GM12878 (cell line): ENCODE measurements at regions not wholly inside any gene's neighbourhood (a gene's known extent, or its start where the extent isn't known, plus 50 kb on each side); places are given as distances from the start of the nearest gene placed in this dataset.

Experiments used
- ATAC-seq: fragments of 200-7000 bp; cut with Tn5 transposase; 3 replicates; pipeline ENCODE4 v1.9.1; 2020; ENCODE audit warnings: mild to moderate bottlenecking, moderate library complexity
- BruUV-seq: library from RNA; stranded (reverse); fragments of 400-500 nt; replicated peaks from 2 replicates; lab custom pipeline; 2021; lab: Mats Ljungman, UMichigan
- CTCF ChIA-PET: fragments of 300-600 bp; sonication (Branson Sonifier 250); formaldehyde crosslinking; extraction: SDS; loops from one replicate; lab custom pipeline; 2021; ENCODE audit warnings: inconsistent platforms; lab: Yijun Ruan, JAX
- POLR2A ChIA-PET: fragments of 350-600 bp; formaldehyde crosslinking; extraction: SDS; loops from one replicate; lab custom pipeline; 2021; ENCODE audit warnings: inconsistent platforms; lab: Charles Lee
- RAD21 ChIA-PET: fragments of 300-600 bp; sonication (Branson Sonifier 250); formaldehyde crosslinking; loops from one replicate; lab custom pipeline; 2023; ENCODE audit warnings: antibody characterized with exemption; ENCODE audit not compliant: unreplicated experiment; lab: Charles Lee
- SMC1A ChIA-PET: fragments of 300-600 bp; sonication (Branson Sonifier 250); formaldehyde crosslinking; loops from one replicate; lab custom pipeline; 2023; ENCODE audit not compliant: unreplicated experiment, uncharacterized antibody; lab: Charles Lee
- DNase-seq: peaks from one replicate; pipeline ENCODE4 v3.0.0-alpha.2; 2011; ENCODE audit warnings: low read depth, low spot score
- FAIRE-seq: peaks from 3 replicates; lab custom pipeline; 2011; peaks lifted over from hg19 to GRCh38; lab: Jason Lieb, UNC
- H2AFZ ChIP-seq: 2 replicates; pipeline ENCODE4 v1.6.0; 2011; ENCODE audit warnings: low read depth, low read length, control low read depth; ENCODE audit not compliant: control insufficient read depth
- H3K27ac ChIP-seq: 2 replicates; pipeline ENCODE4 v1.5.1; 2011; ENCODE audit warnings: control low read depth; ENCODE audit not compliant: control insufficient read depth, insufficient read depth
- H3K27me3 ChIP-seq, 2 experiments: replicated peaks in 1 of 2; 2 replicates each; pipeline versions ENCODE4 v1.6.0 to v1.6.1; 2011; ENCODE audit warnings: low read length in 1 of 2; ENCODE audit not compliant: control insufficient read depth in 2 of 2, insufficient read depth in 2 of 2
- H3K36me3 ChIP-seq, 2 experiments: 2 replicates each; pipeline ENCODE4 v1.5.1; 2011; ENCODE audit warnings: low read length in 1 of 2; ENCODE audit not compliant: control insufficient read depth in 2 of 2, insufficient read depth in 2 of 2
- H3K4me1 ChIP-seq: 2 replicates; pipeline ENCODE4 v1.6.1; 2011; ENCODE audit warnings: mild to moderate bottlenecking, low read length, moderate library complexity, mixed read lengths; ENCODE audit not compliant: control insufficient read depth, insufficient read depth
- H3K4me2 ChIP-seq: 2 replicates; pipeline ENCODE4 v1.6.0; 2011; ENCODE audit warnings: control low read depth; ENCODE audit not compliant: control insufficient read depth, insufficient read depth
- H3K4me3 ChIP-seq: fragments of 200-600 bp; sonication (generic); 2 replicates; pipeline ENCODE4 v1.5.1; 2016
- H3K79me2 ChIP-seq: 2 replicates; pipeline ENCODE4 v1.6.0; 2011; ENCODE audit warnings: low read length; ENCODE audit not compliant: control insufficient read depth, insufficient read depth
- H3K9ac ChIP-seq: 2 replicates; pipeline ENCODE4 v1.8.0; 2011; ENCODE audit warnings: low read length, control low read depth, mixed read lengths; ENCODE audit not compliant: control insufficient read depth, insufficient read depth
- H3K9me3 ChIP-seq: replicated peaks from 3 replicates; pipeline ENCODE4 v1.5.1; 2011; ENCODE audit warnings: mild to moderate bottlenecking, low read length; ENCODE audit not compliant: control insufficient read depth, insufficient read depth
- H4K20me1 ChIP-seq: 2 replicates; pipeline ENCODE4 v1.6.0; 2011; ENCODE audit not compliant: control insufficient read depth, insufficient read depth
- ASH2L ChIP-seq: fragments of 300-600, 200-600 bp; sonication (generic); IDR thresholded peaks from 2 replicates; pipeline ENCODE4 v1.6.1; 2017; ENCODE audit warnings: low read depth, mild to moderate bottlenecking, borderline replicate concordance
- E2F4 ChIP-seq: IDR thresholded peaks from 2 replicates; pipeline ENCODE4 v1.6.1; 2012; ENCODE audit warnings: low read depth, low read length, improper control_type of control experiment
- EGR1 ChIP-seq, 2 experiments: IDR thresholded peaks; 1 replicate in 1 of 2; 2 replicates in 1 of 2; pipeline ENCODE4 v1.6.1; 2011 to 2012; ENCODE audit warnings: low read depth in 2 of 2, low read length in 2 of 2, borderline replicate concordance in 1 of 2, mild to moderate bottlenecking in 1 of 2, moderate library complexity in 1 of 2
- FOXK2 ChIP-seq: fragments of 450-650 bp; IDR thresholded peaks from 2 replicates; pipeline ENCODE4 v1.6.1; 2017; ENCODE audit warnings: mild to moderate bottlenecking, moderate library complexity
- FOXM1 ChIP-seq: IDR thresholded peaks from 2 replicates; pipeline ENCODE4 v1.6.1; 2012; ENCODE audit warnings: low read depth, mild to moderate bottlenecking, inconsistent platforms, low read length, moderate library complexity
- IKZF2 ChIP-seq, 2 experiments: fragments of 450-650 bp; IDR thresholded peaks; 2 replicates each; pipeline ENCODE4 v1.6.1; 2017; ENCODE audit warnings: mild to moderate bottlenecking in 2 of 2, moderate library complexity in 2 of 2
- NBN ChIP-seq: fragments of 450-650 bp; IDR thresholded peaks from 2 replicates; pipeline ENCODE4 v1.6.1; 2016
- SMC3 ChIP-seq: IDR thresholded peaks from 2 replicates; pipeline ENCODE4 v1.6.1; 2011; ENCODE audit warnings: low read length, improper control_type of control experiment, borderline replicate concordance
- SPI1 ChIP-seq: IDR thresholded peaks from 2 replicates; pipeline ENCODE4 v1.6.1; 2011; ENCODE audit warnings: low read depth, mild to moderate bottlenecking, low read length, moderate library complexity, borderline replicate concordance; ENCODE audit not compliant: insufficient read depth
- SRF ChIP-seq, 2 experiments: IDR thresholded peaks; 2 replicates each; pipeline ENCODE4 v1.6.1; 2011; ENCODE audit warnings: low read depth in 2 of 2, low read length in 2 of 2, mild to moderate bottlenecking in 1 of 2, moderate library complexity in 1 of 2
- STAT3 ChIP-seq: IDR thresholded peaks from 2 replicates; pipeline ENCODE4 v1.6.1; 2011; ENCODE audit warnings: low read depth, low read length, improper control_type of control experiment
- ZNF274 ChIP-seq: IDR thresholded peaks from one replicate; pipeline ENCODE4 v1.8.0; 2011; ENCODE audit not compliant: insufficient read length, insufficient read depth
- WGBS: methylation state at CpG from one replicate; pipeline ENCODE4 v1.1.6; 2016; ENCODE audit warnings: low lambda C conversion rate; ENCODE audit not compliant: insufficient replicate concordance, insufficient coverage; ENCODE audit errors: missing lambda C conversion rate; 5-methylcytosine and 5-hydroxymethylcytosine counted together
- in situ Hi-C: fragments of 300-500 bp; cut with MboI; formaldehyde crosslinking; loops from 9 replicates; pipeline ENCODE4 v1.14.3; 2018; ENCODE audit warnings: mixed read lengths
- intact Hi-C: fragments of 100-400 bp; cut with micrococcal nuclease; formaldehyde crosslinking; loops from one replicate; pipeline ENCODE4 v1.14.2; 2022; ENCODE audit not compliant: unreplicated experiment
- TF ChIP-seq, protein P1 (sequence below): fragments of 450-650 bp; IDR thresholded peaks from 2 replicates; pipeline ENCODE4 v1.6.1; 2016; ENCODE audit warnings: mild to moderate bottlenecking

DNA sequence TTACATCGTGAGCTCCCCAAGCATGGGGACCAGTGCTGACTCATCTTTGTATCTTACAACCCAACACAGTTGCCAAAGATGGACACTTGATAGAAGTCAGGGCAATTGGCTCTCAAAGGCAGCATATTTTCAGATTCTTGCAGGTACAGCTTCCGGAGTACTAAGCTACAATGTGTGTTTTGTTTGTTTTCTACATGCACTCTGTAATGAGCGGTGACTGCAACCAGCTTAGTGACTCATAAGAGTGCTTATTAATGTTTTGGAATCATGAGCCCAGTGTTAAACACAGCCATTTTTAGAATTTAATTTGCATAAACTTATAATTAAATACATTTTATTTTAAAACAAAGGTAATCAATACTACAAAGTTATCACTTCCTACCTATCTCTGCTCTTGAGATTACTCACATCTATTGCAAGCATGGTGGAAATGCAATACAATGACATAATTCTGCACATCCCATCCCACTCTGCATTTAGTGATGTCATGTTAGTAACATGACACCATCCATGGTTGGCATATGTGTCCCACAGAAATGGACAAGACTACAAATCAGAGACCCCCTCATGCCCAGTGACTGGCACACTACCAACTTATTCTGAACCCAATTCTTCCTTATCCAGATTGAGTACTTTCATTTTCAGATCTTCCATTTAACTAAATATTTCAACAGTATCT lies 399.8 kb upstream of the ST6GAL2 start (continued):
- no peak for TF ChIP-seq SMC3

- CTCF ChIA-PET = no interaction called here
- intact Hi-C loops = no loop called here
- no peaks in the 10 kb centered on the region for H3K36me3 ChIP-seq
Observed at GRCh38 chr2:107290041-107290440, 404.1 kb upstream of the ST6GAL2 start.

More at GRCh38 chr2:107290041-107290440, 404.1 kb upstream of the ST6GAL2 start:
- DNase-seq (no peak), FAIRE-seq (no peak), ATAC-seq (no peak)
- Histone ChIP-seq H3K79me2 (no peaks in the 10 kb centered on the region), H4K20me1 (no peaks in the 10 kb centered on the region), H3K27ac (no peak overlapping the region), H3K4me2 (no peak overlapping the region), H3K27me3 (no peaks in the 10 kb centered on the region), H3K4me3 (no peak overlapping the region), H3K9ac (no peak overlapping the region), H3K4me1 (no peaks in the 10 kb centered on the region), H3K9me3 (no peaks in the 10 kb centered on the region)
- SMC1A ChIA-PET = interaction anchor here (1.4 kb wide), 1 partner anchor 19 kb away, joined by 3 read pairs; no protein-coding TSS in a partner anchor
- POLR2A ChIA-PET = no interaction called here
- RAD21 ChIA-PET = no interaction called here
- in situ Hi-C loops = no loop called here
- TF ChIP-seq, protein P1, sequence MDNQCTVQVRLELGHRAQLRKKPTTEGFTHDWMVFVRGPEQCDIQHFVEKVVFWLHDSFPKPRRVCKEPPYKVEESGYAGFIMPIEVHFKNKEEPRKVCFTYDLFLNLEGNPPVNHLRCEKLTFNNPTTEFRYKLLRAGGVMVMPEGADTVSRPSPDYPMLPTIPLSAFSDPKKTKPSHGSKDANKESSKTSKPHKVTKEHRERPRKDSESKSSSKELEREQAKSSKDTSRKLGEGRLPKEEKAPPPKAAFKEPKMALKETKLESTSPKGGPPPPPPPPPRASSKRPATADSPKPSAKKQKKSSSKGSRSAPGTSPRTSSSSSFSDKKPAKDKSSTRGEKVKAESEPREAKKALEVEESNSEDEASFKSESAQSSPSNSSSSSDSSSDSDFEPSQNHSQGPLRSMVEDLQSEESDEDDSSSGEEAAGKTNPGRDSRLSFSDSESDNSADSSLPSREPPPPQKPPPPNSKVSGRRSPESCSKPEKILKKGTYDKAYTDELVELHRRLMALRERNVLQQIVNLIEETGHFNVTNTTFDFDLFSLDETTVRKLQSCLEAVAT = no peak
- TF ChIP-seq FOXM1 (no peak), FOXK2 (no peak), ZNF274 (no peak), EGR1 (IDR thresholded peaks at IDR 0.05; ENCODE audit: borderline replicate concordance in 1 of 2, low read depth in 2 of 2, low read length in 2 of 2) (no peak), E2F4 (no peak), STAT3 (no peak), ASH2L (no peak), NBN (no peak), SRF (IDR thresholded peaks at IDR 0.05; ENCODE audit: low read depth in 2 of 2, low read length in 2 of 2) (no peak), IKZF2 (IDR thresholded peaks at IDR 0.05) (no peak), SPI1 (no peak)
- TF ChIP-seq, all 136 proteins: peak for 0
- no peak overlapping the region for H2AFZ ChIP-seq
- WGBS = 12% methylated on average over 3 of the region's 3 CpGs
- BruUV-seq = no TSS peak
